ENCODE measurements at regions not wholly inside any gene's neighbourhood (a gene's known extent, or its start where the extent isn't known, plus 50 kb on each side); places are given as distances from the start of the nearest gene placed in this dataset.
A peak's percentile ranks its signal among the peaks of the same experiment; 100 is the strongest.
"Not testable (repeated sequence)": the region's sequence is repeated elsewhere in the genome, so short reads cannot be mapped to it uniquely, and the experiment has no call there.

- peak overlapping the region; percentile 23 to 59 for H3K27ac ChIP-seq
- no peaks in the 10 kb centered on the region for H3K9me3 ChIP-seq
- TF ChIP-seq CTCF (IDR thresholded peaks at IDR 0.05) (no peak), POLR2A (IDR thresholded peaks at IDR 0.05) (no peak)
- peak overlapping the region in 1 of 2 donors; percentile 11 for H3K4me3 ChIP-seq
- peaks cover 0 to 11% of the 10 kb centered on the region in 2 donors for H3K4me1 ChIP-seq
- H3K36me3 ChIP-seq: no peaks in the 10 kb centered on the region
- no peak for DNase-seq
- intact Hi-C loops (cut with DNase I; ENCODE audit: low total_unique reads): no loop called here
- H3K27me3 ChIP-seq: no peaks in the 10 kb centered on the region
Observed at GRCh38 chr10:28177944-28178637, 124.8 kb downstream of the MPP7 start.

DNA sequence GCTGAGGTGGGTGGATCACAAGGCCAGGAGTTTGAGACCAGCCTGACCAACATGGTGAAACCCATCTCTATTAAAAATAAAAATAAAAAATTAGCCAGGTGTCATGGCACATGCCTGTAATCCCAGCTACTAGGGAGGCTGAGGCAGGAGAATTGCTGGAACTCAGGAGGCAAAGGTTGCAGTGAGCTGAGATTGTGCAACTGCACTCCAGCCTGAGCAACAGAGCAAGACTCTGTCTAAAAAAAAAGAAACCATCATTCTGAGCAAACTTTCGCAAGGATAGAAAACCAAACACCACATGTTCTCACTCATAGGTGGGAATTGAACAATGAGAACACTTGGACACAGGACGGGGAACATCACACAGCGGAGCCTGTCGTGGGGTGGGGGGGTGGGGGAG is 126.4 kb downstream of the MPP7 start:
- H3K36me3 ChIP-seq; DNase-seq; H3K27ac ChIP-seq; H3K9me3 ChIP-seq; H3K4me3 ChIP-seq; H3K27me3 ChIP-seq; intact Hi-C loops (cut with DNase I; ENCODE audit: low total_unique reads): not testable (repeated sequence)
- H3K4me1 ChIP-seq: peaks cover 0 to 11% of the 10 kb centered on the region in 2 donors

- Histone ChIP-seq H3K9me3 (no peaks in the 10 kb centered on the region), H3K27ac (no peak overlapping the region), H3K4me1 (no peaks in the 10 kb centered on the region), H3K27me3 (no peaks in the 10 kb centered on the region), H3K36me3 (no peaks in the 10 kb centered on the region), H3K4me3 (no peak overlapping the region)
- intact Hi-C loops (cut with DNase I; ENCODE audit: low total_unique reads): no loop called here
- TF ChIP-seq POLR2A (IDR thresholded peaks at IDR 0.05) (no peak), CTCF (IDR thresholded peaks at IDR 0.05) (no peak)
- DNase-seq: no peak
Observed at GRCh38 chr10:28172223-28172610, 130.6 kb downstream of the MPP7 start.

- TF ChIP-seq POLR2A (IDR thresholded peaks at IDR 0.05) (no peak), CTCF (IDR thresholded peaks at IDR 0.05) (no peak)
- intact Hi-C loops (cut with DNase I; ENCODE audit: low total_unique reads): no loop called here
- DNase-seq: peak in 1 of 2 donors; percentile 24
- Histone ChIP-seq H3K27me3 (no peaks in the 10 kb centered on the region), H3K36me3 (no peaks in the 10 kb centered on the region), H3K4me3 (no peak overlapping the region), H3K9me3 (no peaks in the 10 kb centered on the region), H3K4me1 (no peaks in the 10 kb centered on the region), H3K27ac (no peak overlapping the region)
Observed at GRCh38 chr10:28171468-28172222, 131.2 kb downstream of the MPP7 start.

DNA sequence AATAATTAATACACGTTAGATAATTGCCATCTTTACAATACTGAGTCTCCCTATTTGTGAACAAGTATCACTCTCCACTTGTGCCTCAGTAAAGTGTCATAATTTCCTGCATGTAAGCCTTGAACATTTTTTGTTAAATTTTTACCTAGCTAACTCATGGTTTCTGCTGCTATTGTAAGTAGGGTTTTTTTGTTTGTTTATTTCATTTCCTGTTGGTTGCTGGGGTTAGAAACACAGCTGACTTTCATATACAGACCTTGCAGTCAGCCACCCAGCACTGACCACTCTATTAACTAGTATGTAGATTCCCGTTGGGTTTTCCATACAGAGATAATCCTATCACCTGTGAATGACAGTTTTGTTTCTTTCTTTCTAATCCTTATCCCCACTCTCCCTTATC is 133.3 kb downstream of the MPP7 start:
- TF ChIP-seq CTCF (IDR thresholded peaks at IDR 0.05) (no peak), POLR2A (IDR thresholded peaks at IDR 0.05) (no peak)
- Histone ChIP-seq H3K27ac (no peak overlapping the region), H3K36me3 (no peaks in the 10 kb centered on the region), H3K4me1 (no peaks in the 10 kb centered on the region), H3K27me3 (no peaks in the 10 kb centered on the region), H3K9me3 (no peaks in the 10 kb centered on the region), H3K4me3 (no peak overlapping the region)
- no peak for DNase-seq
- intact Hi-C loops (cut with DNase I; ENCODE audit: low total_unique reads): no loop called here

Data from uterus (tissue), 3 donors.